SK-N-SH (cell line): ENCODE measurements at regions not wholly inside any gene's neighbourhood (a gene's known extent, or its start where the extent isn't known, plus 50 kb on each side); places are given as distances from the start of the nearest gene placed in this dataset.

ENCODE experiments used
- CTCF ChIA-PET: fragments of 300-600, 350-600 bp; formaldehyde crosslinking; extraction: SDS; loops from one replicate; lab custom pipeline; 2021; lab: Yijun Ruan, JAX
- POLR2A ChIA-PET: fragments of 350-600 bp; sonication (Branson Sonifier 250); formaldehyde crosslinking; extraction: SDS; loops from one replicate; lab custom pipeline; 2020; ENCODE audit warnings: antibody characterized with exemption, inconsistent platforms; lab: Yijun Ruan, JAX
- DNase-seq: peaks from one replicate; pipeline ENCODE4 v3.0.0; 2012
- H2AFZ ChIP-seq: fragments of 200-600 bp; sonication (generic); 2 replicates; pipeline ENCODE4 v1.8.1; 2016; ENCODE audit warnings: antibody characterized with exemption, mild to moderate bottlenecking, low read depth
- H3F3A ChIP-seq: fragments of 200-600 bp; sonication (generic); replicated peaks from 2 replicates; pipeline ENCODE3; 2016; ENCODE audit warnings: antibody characterized with exemption, mild to moderate bottlenecking; ENCODE audit not compliant: insufficient read depth
- H3K27ac ChIP-seq, 2 experiments: fragments of 200-500 bp in 1 of 2; fragments of 200-600 bp in 1 of 2; sonication (Bioruptor generic) in 1 of 2; sonication (generic), shearing (Covaris generic) in 1 of 2; 2 replicates each; pipeline versions ENCODE4 v1.5.1 to v1.6.1; 2014 to 2016; ENCODE audit warnings: low read depth in 2 of 2, inconsistent platforms in 1 of 2, low read length in 1 of 2, mild to moderate bottlenecking in 1 of 2, mixed read lengths in 1 of 2
- H3K27me3 ChIP-seq: fragments of 200-600 bp; sonication (generic), shearing (Covaris generic); 2 replicates; pipeline ENCODE4 v1.6.1; 2016; ENCODE audit warnings: mixed run types; ENCODE audit not compliant: insufficient read depth
- H3K36me3 ChIP-seq, 2 experiments: fragments of 200-500 bp in 1 of 2; fragments of 200-600 bp in 1 of 2; sonication (Bioruptor generic) in 1 of 2; sonication (generic) in 1 of 2; replicated peaks in 1 of 2; 2 replicates each; pipeline versions ENCODE3 to v1.5.1; 2014 to 2016; ENCODE audit warnings: low read length in 1 of 2, mild to moderate bottlenecking in 1 of 2; ENCODE audit not compliant: insufficient read depth in 2 of 2, control insufficient read depth in 1 of 2
- H3K4me1 ChIP-seq, 2 experiments: fragments of 200-500 bp in 1 of 2; fragments of 200-600 bp in 1 of 2; sonication (Bioruptor generic) in 1 of 2; sonication (generic), shearing (Covaris generic) in 1 of 2; 2 replicates each; pipeline versions ENCODE4 v1.5.1 to v1.6.1; 2014 to 2016; ENCODE audit warnings: low read depth in 1 of 2, low read length in 1 of 2, mixed run types in 1 of 2; ENCODE audit not compliant: insufficient read depth in 2 of 2, control insufficient read depth in 1 of 2
- H3K4me2 ChIP-seq: fragments of 200-600 bp; sonication (generic), shearing (Covaris generic); 2 replicates; pipeline ENCODE4 v1.6.1; 2017; ENCODE audit warnings: mixed run types
- H3K4me3 ChIP-seq, 2 experiments: fragments of 200-500 bp in 1 of 2; fragments of 200-600 bp in 1 of 2; sonication (Bioruptor generic) in 1 of 2; sonication (generic), shearing (Covaris generic) in 1 of 2; 2 replicates each; pipeline versions ENCODE4 v1.5.1 to v1.8.1; 2014 to 2016; ENCODE audit warnings: low read depth in 2 of 2, inconsistent platforms in 1 of 2, low read length in 1 of 2, mild to moderate bottlenecking in 1 of 2, mixed read lengths in 1 of 2, moderate library complexity in 1 of 2
- H3K79me2 ChIP-seq: fragments of 200-600 bp; sonication (generic); 2 replicates; pipeline ENCODE4 v1.8.1; 2017; ENCODE audit warnings: mild to moderate bottlenecking; ENCODE audit not compliant: insufficient read depth
- H3K9ac ChIP-seq: fragments of 200-600 bp; sonication (generic); 2 replicates; pipeline ENCODE4 v1.6.1; 2017; ENCODE audit warnings: mixed run types
- H3K9me2 ChIP-seq: fragments of 200-600 bp; sonication (generic); 2 replicates; pipeline ENCODE4 v1.6.1; 2017; ENCODE audit warnings: mixed run types
- H3K9me3 ChIP-seq: fragments of 200-600 bp; sonication (generic); 2 replicates; pipeline ENCODE4 v1.6.1; 2017; ENCODE audit warnings: mixed run types, mild to moderate bottlenecking, moderate library complexity
- H4K20me1 ChIP-seq: fragments of 200-600 bp; sonication (generic); 2 replicates; pipeline ENCODE4 v1.6.1; 2017; ENCODE audit warnings: mild to moderate bottlenecking, mixed run types; ENCODE audit not compliant: insufficient read depth
- CHD2 ChIP-seq: fragments of 150-350 bp; IDR thresholded peaks from 2 replicates; pipeline ENCODE4 v1.6.1; 2018; ENCODE audit warnings: low read length; ENCODE audit not compliant: partially characterized antibody
- ELF1 ChIP-seq: IDR thresholded peaks from 2 replicates; pipeline ENCODE4 v1.4.0; 2012
- EZH2phosphoT487 ChIP-seq: fragments of 200-600 bp; sonication (generic); IDR thresholded peaks from 2 replicates; pipeline ENCODE4 v1.6.1; 2017; ENCODE audit warnings: low read depth, mixed run types, mild to moderate bottlenecking, antibody characterized with exemption, moderate library complexity, borderline replicate concordance
- FOXJ3 ChIP-seq: sonication (generic); formaldehyde crosslinking; IDR thresholded peaks from 2 replicates; pipeline ENCODE4 v1.5.1; 2020; ENCODE audit warnings: mild to moderate bottlenecking, missing genetic modification reagents
- FOXM1 ChIP-seq: IDR thresholded peaks from 2 replicates; pipeline ENCODE4 v1.4.0; 2012; ENCODE audit warnings: low read depth, mild to moderate bottlenecking
- GATA2 ChIP-seq: sonication (generic); formaldehyde crosslinking; IDR thresholded peaks from 2 replicates; pipeline ENCODE4 v1.5.0; 2020; ENCODE audit warnings: mild to moderate bottlenecking, missing genetic modification reagents
- JUND ChIP-seq: IDR thresholded peaks from 2 replicates; pipeline ENCODE4 v1.4.0; 2012
- MEF2A ChIP-seq: IDR thresholded peaks from 2 replicates; pipeline ENCODE4 v1.4.0; 2012; ENCODE audit warnings: low read depth, borderline replicate concordance
- MXI1 ChIP-seq: IDR thresholded peaks from 2 replicates; pipeline ENCODE4 v1.6.1; 2012; ENCODE audit warnings: mild to moderate bottlenecking, low read depth, low read length, improper control_type of control experiment
- NFIC ChIP-seq: IDR thresholded peaks from 2 replicates; pipeline ENCODE4 v1.4.0; 2012; ENCODE audit warnings: borderline replicate concordance
- PBX3 ChIP-seq: IDR thresholded peaks from 2 replicates; pipeline ENCODE4; 2012
- POLR2AphosphoS5 ChIP-seq: IDR thresholded peaks from 2 replicates; pipeline ENCODE4 v1.6.1; 2012; ENCODE audit warnings: low read depth, low read length
- RAD21 ChIP-seq: IDR thresholded peaks from 2 replicates; pipeline ENCODE4 v1.6.1; 2012; ENCODE audit warnings: mild to moderate bottlenecking, low read length
- RFX5 ChIP-seq: IDR thresholded peaks from 2 replicates; pipeline ENCODE4 v1.6.1; 2012; ENCODE audit warnings: mild to moderate bottlenecking, improper control_type of control experiment, low read length
- SIN3A ChIP-seq: IDR thresholded peaks from 2 replicates; pipeline ENCODE4 v1.6.1; 2012; ENCODE audit warnings: low read depth, mild to moderate bottlenecking, low read length, moderate library complexity, borderline replicate concordance
- SMC3 ChIP-seq: IDR thresholded peaks from 2 replicates; pipeline ENCODE4 v1.6.1; 2012; ENCODE audit warnings: low read depth, low read length, improper control_type of control experiment
- TCF12 ChIP-seq: IDR thresholded peaks from 2 replicates; pipeline ENCODE4 v1.4.0; 2012
- TEAD4 ChIP-seq: IDR thresholded peaks from 2 replicates; pipeline ENCODE4 v1.4.0; 2012; ENCODE audit warnings: mild to moderate bottlenecking, borderline replicate concordance; ENCODE audit not compliant: insufficient read depth
- YY1 ChIP-seq: IDR thresholded peaks from 2 replicates; pipeline ENCODE4 v1.4.0; 2012; ENCODE audit warnings: low read depth, mild to moderate bottlenecking
- ZBTB33 ChIP-seq: IDR thresholded peaks from 2 replicates; pipeline ENCODE4 v1.4.0; 2012; ENCODE audit warnings: low read depth, borderline replicate concordance
- WGBS: methylation state at CpG from one replicate; pipeline ENCODE4 v1.1.6; 2017; ENCODE audit warnings: low lambda C conversion rate; 5-methylcytosine and 5-hydroxymethylcytosine counted together
- TF ChIP-seq, protein P1 (sequence below): IDR thresholded peaks from 2 replicates; pipeline ENCODE4 v1.6.1; 2012; ENCODE audit warnings: mild to moderate bottlenecking, low read depth, low read length, moderate library complexity

GRCh38 chr2:83908750-83909149 lies 550.3 kb downstream of the SUCLG1 start:
- Histone ChIP-seq H3F3A (no peaks in the 10 kb centered on the region), H3K79me2 (no peaks in the 10 kb centered on the region), H3K9ac (no peak overlapping the region), H3K36me3 (no peaks in the 10 kb centered on the region), H3K4me2 (no peak overlapping the region), H3K4me1 (no peaks in the 10 kb centered on the region), H3K4me3 (no peak overlapping the region), H3K9me2 (0 out of 2 replicates have a peak, but pooled peaks cover 3% of the 10 kb centered on the region), H2AFZ (no peak overlapping the region), H3K9me3 (no peaks in the 10 kb centered on the region), H4K20me1 (no peaks in the 10 kb centered on the region), H3K27me3 (no peaks in the 10 kb centered on the region), H3K27ac (no peak overlapping the region)
- TF ChIP-seq NFIC (no peak), ELF1 (no peak), RAD21 (no peak), SMC3 (no peak), CHD2 (no peak), GATA2 (CRISPR knock-in tag) (no peak), MXI1 (no peak), YY1 (no peak), ZBTB33 (no peak)
- TF ChIP-seq, protein P1, sequence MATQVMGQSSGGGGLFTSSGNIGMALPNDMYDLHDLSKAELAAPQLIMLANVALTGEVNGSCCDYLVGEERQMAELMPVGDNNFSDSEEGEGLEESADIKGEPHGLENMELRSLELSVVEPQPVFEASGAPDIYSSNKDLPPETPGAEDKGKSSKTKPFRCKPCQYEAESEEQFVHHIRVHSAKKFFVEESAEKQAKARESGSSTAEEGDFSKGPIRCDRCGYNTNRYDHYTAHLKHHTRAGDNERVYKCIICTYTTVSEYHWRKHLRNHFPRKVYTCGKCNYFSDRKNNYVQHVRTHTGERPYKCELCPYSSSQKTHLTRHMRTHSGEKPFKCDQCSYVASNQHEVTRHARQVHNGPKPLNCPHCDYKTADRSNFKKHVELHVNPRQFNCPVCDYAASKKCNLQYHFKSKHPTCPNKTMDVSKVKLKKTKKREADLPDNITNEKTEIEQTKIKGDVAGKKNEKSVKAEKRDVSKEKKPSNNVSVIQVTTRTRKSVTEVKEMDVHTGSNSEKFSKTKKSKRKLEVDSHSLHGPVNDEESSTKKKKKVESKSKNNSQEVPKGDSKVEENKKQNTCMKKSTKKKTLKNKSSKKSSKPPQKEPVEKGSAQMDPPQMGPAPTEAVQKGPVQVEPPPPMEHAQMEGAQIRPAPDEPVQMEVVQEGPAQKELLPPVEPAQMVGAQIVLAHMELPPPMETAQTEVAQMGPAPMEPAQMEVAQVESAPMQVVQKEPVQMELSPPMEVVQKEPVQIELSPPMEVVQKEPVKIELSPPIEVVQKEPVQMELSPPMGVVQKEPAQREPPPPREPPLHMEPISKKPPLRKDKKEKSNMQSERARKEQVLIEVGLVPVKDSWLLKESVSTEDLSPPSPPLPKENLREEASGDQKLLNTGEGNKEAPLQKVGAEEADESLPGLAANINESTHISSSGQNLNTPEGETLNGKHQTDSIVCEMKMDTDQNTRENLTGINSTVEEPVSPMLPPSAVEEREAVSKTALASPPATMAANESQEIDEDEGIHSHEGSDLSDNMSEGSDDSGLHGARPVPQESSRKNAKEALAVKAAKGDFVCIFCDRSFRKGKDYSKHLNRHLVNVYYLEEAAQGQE: no peak
- no peak for DNase-seq
- CTCF ChIA-PET: no interaction called here
- POLR2A ChIA-PET: no interaction called here

DNA sequence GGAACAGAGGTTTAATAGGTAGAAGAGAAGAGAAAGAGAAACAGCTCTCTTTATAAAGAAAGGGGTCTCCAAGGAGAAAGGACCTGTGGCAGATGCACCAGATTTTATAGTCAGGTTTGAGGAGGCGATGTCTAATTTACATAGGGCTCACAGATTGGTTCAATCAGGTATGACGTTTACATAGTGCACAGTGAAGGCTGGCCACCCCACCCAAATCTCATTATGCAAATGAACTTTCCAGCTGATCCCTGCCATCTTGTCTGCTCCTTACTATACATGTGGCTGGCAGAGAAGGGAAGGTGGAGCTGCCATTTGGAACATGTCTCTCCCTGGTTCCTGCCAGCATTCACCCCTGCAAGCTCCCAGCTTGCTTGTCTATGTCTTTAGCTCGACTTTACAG lies 557.8 kb downstream of the SUCLG1 start:
- Histone ChIP-seq H3F3A (no peaks in the 10 kb centered on the region), H3K9me2 (no peaks in the 10 kb centered on the region), H4K20me1 (no peaks in the 10 kb centered on the region), H3K36me3 (no peaks in the 10 kb centered on the region), H3K4me3 (no peak overlapping the region), H3K27ac (no peak overlapping the region), H3K27me3 (no peaks in the 10 kb centered on the region), H3K79me2 (no peaks in the 10 kb centered on the region), H3K9me3 (no peaks in the 10 kb centered on the region), H2AFZ (no peak overlapping the region), H3K4me1 (no peaks in the 10 kb centered on the region), H3K9ac (no peak overlapping the region), H3K4me2 (no peak overlapping the region)
- no peak for DNase-seq
- WGBS: 7% methylated on average over 3 of the region's 3 CpGs
- no peak for TF ChIP-seq MEF2A
- TF ChIP-seq ELF1: no peak
- TF ChIP-seq SIN3A: no peak
- no peak for TF ChIP-seq TCF12
- TF ChIP-seq CHD2: no peak
- no peak for TF ChIP-seq EZH2phosphoT487
- no peak for TF ChIP-seq PBX3
- TF ChIP-seq NFIC: no peak
- no peak for TF ChIP-seq POLR2AphosphoS5
- no peak for TF ChIP-seq RAD21
- no peak for TF ChIP-seq TEAD4
- TF ChIP-seq JUND: no peak
- no peak for TF ChIP-seq SMC3
- no peak for TF ChIP-seq FOXJ3 (CRISPR knock-in tag)
- no peak for TF ChIP-seq FOXM1
- TF ChIP-seq MXI1: no peak
- no peak for TF ChIP-seq RFX5
- ChIA-PET POLR2A (no interaction called here), CTCF (no interaction called here)
